ENCODE measurements at regions not wholly inside any gene's neighbourhood (a gene's known extent, or its start where the extent isn't known, plus 50 kb on each side); places are given as distances from the start of the nearest gene placed in this dataset.

GRCh38 chr3:193832833-193833413 lies 239.9 kb downstream of the OPA1 start:
- H3K9me3 ChIP-seq (ENCODE audit: insufficient read depth, low read length, severe bottlenecking) = no peaks in the 10 kb centered on the region
- H3K36me3 ChIP-seq (ENCODE audit: insufficient read depth, low read length) = no peaks in the 10 kb centered on the region
- H2AFZ ChIP-seq (ENCODE audit: low read depth, low read length) = no peak overlapping the region
- TF ChIP-seq, protein P1, sequence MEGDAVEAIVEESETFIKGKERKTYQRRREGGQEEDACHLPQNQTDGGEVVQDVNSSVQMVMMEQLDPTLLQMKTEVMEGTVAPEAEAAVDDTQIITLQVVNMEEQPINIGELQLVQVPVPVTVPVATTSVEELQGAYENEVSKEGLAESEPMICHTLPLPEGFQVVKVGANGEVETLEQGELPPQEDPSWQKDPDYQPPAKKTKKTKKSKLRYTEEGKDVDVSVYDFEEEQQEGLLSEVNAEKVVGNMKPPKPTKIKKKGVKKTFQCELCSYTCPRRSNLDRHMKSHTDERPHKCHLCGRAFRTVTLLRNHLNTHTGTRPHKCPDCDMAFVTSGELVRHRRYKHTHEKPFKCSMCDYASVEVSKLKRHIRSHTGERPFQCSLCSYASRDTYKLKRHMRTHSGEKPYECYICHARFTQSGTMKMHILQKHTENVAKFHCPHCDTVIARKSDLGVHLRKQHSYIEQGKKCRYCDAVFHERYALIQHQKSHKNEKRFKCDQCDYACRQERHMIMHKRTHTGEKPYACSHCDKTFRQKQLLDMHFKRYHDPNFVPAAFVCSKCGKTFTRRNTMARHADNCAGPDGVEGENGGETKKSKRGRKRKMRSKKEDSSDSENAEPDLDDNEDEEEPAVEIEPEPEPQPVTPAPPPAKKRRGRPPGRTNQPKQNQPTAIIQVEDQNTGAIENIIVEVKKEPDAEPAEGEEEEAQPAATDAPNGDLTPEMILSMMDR (IDR thresholded peaks at IDR 0.05; ENCODE audit: borderline replicate concordance, extremely low read depth, low read length, poor library complexity, severe bottlenecking) = no peak
- no peak for TF ChIP-seq EZH2 (IDR thresholded peaks at IDR 0.05; ENCODE audit: borderline replicate concordance, low read depth, low read length, severe bottlenecking)
- no peak overlapping the region for H3K4me2 ChIP-seq (ENCODE audit: insufficient read depth, low read length)
- no peaks in the 10 kb centered on the region; the same call in 1 of the 2 replicates for H4K20me1 ChIP-seq (ENCODE audit: insufficient read depth, low read length)
- no peaks in the 10 kb centered on the region for H3K27me3 ChIP-seq (ENCODE audit: insufficient read depth, low read length, poor library complexity)
- no peak overlapping the region for H3K9ac ChIP-seq (ENCODE audit: low read depth, low read length)
- H3K27ac ChIP-seq (ENCODE audit: low read length) = no peak overlapping the region
- no peak for DNase-seq
- H3K4me1 ChIP-seq (ENCODE audit: insufficient read depth, low read length) = no peaks in the 10 kb centered on the region
- H3K79me2 ChIP-seq (ENCODE audit: insufficient read depth, low read length) = no peaks in the 10 kb centered on the region
- no peak for ATAC-seq (ENCODE audit: insufficient read depth, low read depth)
- no peak overlapping the region for H3K4me3 ChIP-seq (ENCODE audit: low read depth in 1 of 2, low read length in 2 of 2)

DNA sequence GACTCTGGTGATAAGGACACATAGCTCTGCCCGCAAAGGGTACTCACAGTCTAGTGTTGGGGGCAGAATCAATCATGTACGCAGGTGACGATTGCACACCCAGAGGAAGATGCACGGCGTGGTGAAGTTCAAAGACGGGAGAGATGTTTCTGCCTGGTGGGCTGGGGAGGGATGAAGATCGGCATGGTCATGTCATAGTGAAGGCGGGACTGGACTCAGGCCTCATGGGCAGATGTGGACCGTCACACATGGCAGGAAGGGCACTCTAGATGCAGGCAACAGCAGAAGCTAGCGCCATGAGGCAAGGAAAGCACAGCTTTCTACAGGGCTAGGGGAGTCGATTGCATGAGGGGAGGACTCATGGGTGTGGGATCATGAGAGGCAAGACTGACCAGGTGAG lies 240.6 kb downstream of the OPA1 start:
- ATAC-seq (ENCODE audit: insufficient read depth, low read depth) = no peak
- TF ChIP-seq EZH2 (IDR thresholded peaks at IDR 0.05; ENCODE audit: borderline replicate concordance, low read depth, low read length, severe bottlenecking) = no peak
- TF ChIP-seq, protein P1 (IDR thresholded peaks at IDR 0.05; ENCODE audit: borderline replicate concordance, extremely low read depth, low read length, poor library complexity, severe bottlenecking) = no peak
- DNase-seq = no peak
- H3K27me3 ChIP-seq (ENCODE audit: insufficient read depth, low read length, poor library complexity) = no peaks in the 10 kb centered on the region
- no peak overlapping the region for H3K4me3 ChIP-seq (ENCODE audit: low read depth in 1 of 2, low read length in 2 of 2)
- H2AFZ ChIP-seq (ENCODE audit: low read depth, low read length) = no peak overlapping the region
- H3K79me2 ChIP-seq (ENCODE audit: insufficient read depth, low read length) = no peaks in the 10 kb centered on the region
- H3K4me2 ChIP-seq (ENCODE audit: insufficient read depth, low read length) = no peak overlapping the region
- no peaks in the 10 kb centered on the region for H3K9me3 ChIP-seq (ENCODE audit: insufficient read depth, low read length, severe bottlenecking)
- no peak overlapping the region for H3K27ac ChIP-seq (ENCODE audit: low read length)
- H4K20me1 ChIP-seq (ENCODE audit: insufficient read depth, low read length) = no peaks in the 10 kb centered on the region; the same call in 1 of the 2 replicates
- no peak overlapping the region for H3K9ac ChIP-seq (ENCODE audit: low read depth, low read length)
- no peaks in the 10 kb centered on the region for H3K36me3 ChIP-seq (ENCODE audit: insufficient read depth, low read length)
- H3K4me1 ChIP-seq (ENCODE audit: insufficient read depth, low read length) = no peaks in the 10 kb centered on the region

- Histone ChIP-seq H3K27ac (ENCODE audit: low read length) (no peak overlapping the region), H3K9ac (ENCODE audit: low read depth, low read length) (no peak overlapping the region), H3K79me2 (ENCODE audit: insufficient read depth, low read length) (no peaks in the 10 kb centered on the region), H4K20me1 (ENCODE audit: insufficient read depth, low read length) (no peaks in the 10 kb centered on the region; the same call in 1 of the 2 replicates), H3K4me2 (ENCODE audit: insufficient read depth, low read length) (no peak overlapping the region), H3K4me1 (ENCODE audit: insufficient read depth, low read length) (no peaks in the 10 kb centered on the region), H3K9me3 (ENCODE audit: insufficient read depth, low read length, severe bottlenecking) (no peaks in the 10 kb centered on the region), H3K36me3 (ENCODE audit: insufficient read depth, low read length) (no peaks in the 10 kb centered on the region), H3K4me3 (ENCODE audit: low read depth in 1 of 2, low read length in 2 of 2) (no peak overlapping the region), H2AFZ (ENCODE audit: low read depth, low read length) (no peak overlapping the region), H3K27me3 (ENCODE audit: insufficient read depth, low read length, poor library complexity) (no peaks in the 10 kb centered on the region)
- ATAC-seq (ENCODE audit: insufficient read depth, low read depth) (no peak), DNase-seq (no peak)
- TF ChIP-seq, protein P1 (IDR thresholded peaks at IDR 0.05; ENCODE audit: borderline replicate concordance, extremely low read depth, low read length, poor library complexity, severe bottlenecking) = no peak
- TF ChIP-seq EZH2 (IDR thresholded peaks at IDR 0.05; ENCODE audit: borderline replicate concordance, low read depth, low read length, severe bottlenecking) = no peak
Measured at GRCh38 chr3:193835414-193835813, 242.4 kb downstream of the OPA1 start.
